H1 (cell line): ENCODE measurements at regions not wholly inside any gene's neighbourhood (a gene's known extent, or its start where the extent isn't known, plus 50 kb on each side); places are given as distances from the start of the nearest gene placed in this dataset. TPM values are rescaled to one million over a fixed set of nuclear protein-coding genes. Genes with fewer than 3 reads are reported as not detected.

ENCODE experiments used
- CTCF ChIA-PET: fragments of 300-600 bp; sonication (Branson Sonifier 250); formaldehyde crosslinking; loops from one replicate; lab custom pipeline; 2021; ENCODE audit not compliant: partially characterized antibody; lab: Charles Lee
- POLR2A ChIA-PET: fragments of 300-600 bp; sonication (Branson Sonifier 250); formaldehyde crosslinking; loops from one replicate; lab custom pipeline; 2021; ENCODE audit warnings: inconsistent platforms; ENCODE audit not compliant: partially characterized antibody; lab: Charles Lee
- DNase-seq, 2 experiments: peaks; one replicate each; pipeline versions ENCODE4 v3.0.0 to v3.0.0-alpha.2; 2010 to 2022; ENCODE audit warnings: low spot score in 2 of 2, low read depth in 1 of 2, mixed read lengths in 1 of 2
- FAIRE-seq: peaks from 2 replicates; lab custom pipeline; 2011; peaks lifted over from hg19 to GRCh38; lab: Jason Lieb, UNC
- H2AFZ ChIP-seq: 2 replicates; pipeline ENCODE4 v1.8.1; 2012; ENCODE audit warnings: low read length, inconsistent platforms
- H2AK5ac ChIP-seq: 2 replicates; pipeline ENCODE4 v1.6.1; 2013; ENCODE audit warnings: low read depth, low read length
- H2BK120ac ChIP-seq: replicated peaks from 2 replicates; pipeline ENCODE3; 2013; ENCODE audit warnings: low read depth, low read length, inconsistent platforms
- H2BK12ac ChIP-seq: 2 replicates; pipeline ENCODE4 v1.6.1; 2013; ENCODE audit warnings: low read depth, low read length
- H2BK15ac ChIP-seq: 2 replicates; pipeline ENCODE4 v1.6.1; 2013; ENCODE audit warnings: low read length
- H2BK20ac ChIP-seq: 2 replicates; pipeline ENCODE4 v1.6.1; 2013; ENCODE audit warnings: low read length
- H2BK5ac ChIP-seq: 2 replicates; pipeline ENCODE4 v1.6.1; 2013; ENCODE audit warnings: low read depth, low read length
- H3K14ac ChIP-seq: 2 replicates; pipeline ENCODE4 v1.6.1; 2013; ENCODE audit warnings: inconsistent platforms; ENCODE audit not compliant: insufficient read length
- H3K18ac ChIP-seq: 2 replicates; pipeline ENCODE4 v1.6.1; 2013; ENCODE audit warnings: low read length; ENCODE audit errors: extremely low read depth
- H3K23ac ChIP-seq: 2 replicates; pipeline ENCODE4 v1.6.1; 2013; ENCODE audit warnings: inconsistent platforms; ENCODE audit not compliant: insufficient read length
- H3K23me2 ChIP-seq: 2 replicates; pipeline ENCODE4 v1.6.1; 2013; ENCODE audit warnings: low read depth, low read length
- H3K27ac ChIP-seq: 2 replicates; pipeline ENCODE4 v1.6.1; 2011; ENCODE audit warnings: low read depth, low read length, inconsistent platforms
- H3K27me3 ChIP-seq, 4 experiments: replicated peaks in 1 of 4; 1 replicate in 1 of 4; 2 replicates in 3 of 4; pipeline versions ENCODE4 v1.6.1 to v1.8.1; 2011 to 2013; ENCODE audit warnings: low read length in 3 of 4, mild to moderate bottlenecking in 3 of 4, inconsistent platforms in 2 of 4, mixed read lengths in 2 of 4, moderate library complexity in 1 of 4; ENCODE audit not compliant: control insufficient read depth in 3 of 4, insufficient read depth in 3 of 4; ENCODE audit errors: extremely low read depth in 1 of 4
- H3K36me3 ChIP-seq, 4 experiments: 2 replicates each; pipeline versions ENCODE4 v1.6.1 to v1.8.1; 2011 to 2013; ENCODE audit warnings: mild to moderate bottlenecking in 4 of 4, low read length in 3 of 4, moderate library complexity in 2 of 4, control low read depth in 1 of 4, inconsistent platforms in 1 of 4; ENCODE audit not compliant: insufficient read depth in 4 of 4, control insufficient read depth in 2 of 4
- H3K4ac ChIP-seq: replicated peaks from 2 replicates; pipeline ENCODE3; 2013; ENCODE audit warnings: low read length, low read depth, mixed read lengths, inconsistent platforms; ENCODE audit not compliant: insufficient read length
- H3K4me1 ChIP-seq, 4 experiments: replicated peaks in 1 of 4; 1 replicate in 1 of 4; 2 replicates in 3 of 4; pipeline versions ENCODE4 v1.6.1 to v1.8.1; 2011 to 2013; ENCODE audit warnings: low read length in 3 of 4, inconsistent platforms in 2 of 4, mixed read lengths in 1 of 4; ENCODE audit not compliant: insufficient read depth in 4 of 4, control insufficient read depth in 3 of 4
- H3K4me2 ChIP-seq, 2 experiments: 2 replicates each; pipeline versions ENCODE4 v1.6.1 to v1.8.1; 2011 to 2013; ENCODE audit warnings: low read depth in 2 of 2, low read length in 2 of 2, control low read depth in 1 of 2, inconsistent platforms in 1 of 2, mild to moderate bottlenecking in 1 of 2; ENCODE audit not compliant: insufficient read depth in 1 of 2
- H3K4me3 ChIP-seq, 4 experiments: fragments of 200-600, 300-600 bp in 1 of 4; sonication (generic), shearing (Covaris generic), sonication (Bioruptor Twin) in 1 of 4; 2 replicates each; pipeline versions ENCODE4 v1.5.1 to v1.8.1; 2011 to 2016; ENCODE audit warnings: low read length in 4 of 4, low read depth in 3 of 4, control low read depth in 2 of 4, inconsistent platforms in 2 of 4, mild to moderate bottlenecking in 2 of 4, mixed read lengths in 1 of 4, moderate library complexity in 1 of 4; ENCODE audit not compliant: insufficient read depth in 2 of 4; ENCODE audit errors: extremely low read depth in 1 of 4
- H3K56ac ChIP-seq: replicated peaks from 2 replicates; pipeline ENCODE3; 2013; ENCODE audit warnings: low read depth, mild to moderate bottlenecking, mixed read lengths, low read length, inconsistent platforms; ENCODE audit not compliant: insufficient read length
- H3K79me1 ChIP-seq: 2 replicates; pipeline ENCODE4 v1.6.1; 2013; ENCODE audit warnings: low read depth, low read length, control low read depth
- H3K79me2 ChIP-seq, 2 experiments: 2 replicates each; pipeline versions ENCODE4 v1.6.1 to v1.8.1; 2012 to 2013; ENCODE audit warnings: low read length in 2 of 2, mild to moderate bottlenecking in 2 of 2, inconsistent platforms in 1 of 2; ENCODE audit not compliant: insufficient read depth in 2 of 2, control insufficient read depth in 1 of 2
- H3K9ac ChIP-seq, 4 experiments: replicated peaks in 1 of 4; 1 replicate in 1 of 4; 2 replicates in 3 of 4; pipeline versions ENCODE4 v1.6.1 to v1.8.1; 2011 to 2013; ENCODE audit warnings: low read depth in 3 of 4, low read length in 3 of 4, control low read depth in 2 of 4, mild to moderate bottlenecking in 2 of 4, moderate library complexity in 2 of 4, inconsistent platforms in 1 of 4; ENCODE audit errors: extremely low read depth in 1 of 4
- H3K9me3 ChIP-seq, 2 experiments: 2 replicates each; pipeline versions ENCODE4 v1.6.1 to v1.8.1; 2012 to 2013; ENCODE audit warnings: mild to moderate bottlenecking in 2 of 2, moderate library complexity in 2 of 2, control low read depth in 1 of 2, inconsistent platforms in 1 of 2, low read depth in 1 of 2, low read length in 1 of 2, mixed read lengths in 1 of 2; ENCODE audit not compliant: insufficient read depth in 2 of 2
- H4K20me1 ChIP-seq, 2 experiments: replicated peaks in 1 of 2; 2 replicates each; pipeline versions ENCODE3 to v1.8.1; 2011 to 2013; ENCODE audit warnings: inconsistent platforms in 2 of 2, low read length in 2 of 2, mild to moderate bottlenecking in 1 of 2; ENCODE audit not compliant: insufficient read depth in 2 of 2, control insufficient read depth in 1 of 2
- H4K5ac ChIP-seq: 2 replicates; pipeline ENCODE4 v1.6.1; 2013; ENCODE audit warnings: low read length, low read depth, mixed read lengths, inconsistent platforms; ENCODE audit not compliant: insufficient read length
- H4K8ac ChIP-seq: 2 replicates; pipeline ENCODE4 v1.8.0; 2013; ENCODE audit warnings: mild to moderate bottlenecking, moderate library complexity, low read length, inconsistent platforms; ENCODE audit not compliant: insufficient read depth; ENCODE audit errors: extremely low read depth
- H4K91ac ChIP-seq: replicated peaks from 2 replicates; pipeline ENCODE3; 2013; ENCODE audit warnings: low read length, mixed read lengths, inconsistent platforms; ENCODE audit not compliant: insufficient read length
- BACH1 ChIP-seq: IDR thresholded peaks from 2 replicates; pipeline ENCODE4 v1.6.1; 2012; ENCODE audit warnings: low read length, improper control_type of control experiment
- EGR1 ChIP-seq: IDR thresholded peaks from 2 replicates; pipeline ENCODE4 v1.6.1; 2011; ENCODE audit warnings: low read depth, low read length, borderline replicate concordance
- POU5F1 ChIP-seq: IDR thresholded peaks from 2 replicates; pipeline ENCODE4 v1.6.1; 2011; ENCODE audit warnings: low read depth, mild to moderate bottlenecking, low read length, moderate library complexity
- SIN3A ChIP-seq, 2 experiments: IDR thresholded peaks in 1 of 2; conservative IDR thresholded peaks in 1 of 2; 2 replicates each; pipeline ENCODE4 v1.6.1; 2011 to 2012; ENCODE audit warnings: low read length in 2 of 2, improper control_type of control experiment in 1 of 2, low read depth in 1 of 2, mild to moderate bottlenecking in 1 of 2
- WGBS, 2 experiments: shearing (Covaris generic) in 1 of 2; methylation state at CpG; one replicate each; pipeline versions ENCODE4 v1.1.6 to v1.1.7; 2013 to 2015; ENCODE audit warnings: low lambda C conversion rate in 2 of 2, mixed read lengths in 2 of 2, inconsistent platforms in 1 of 2, low coverage in 1 of 2, missing lambda C conversion rate in 1 of 2; ENCODE audit not compliant: insufficient replicate concordance in 2 of 2, insufficient coverage in 1 of 2, insufficient read length in 1 of 2; ENCODE audit errors: extremely low coverage in 1 of 2, missing lambda C conversion rate in 1 of 2; 5-methylcytosine and 5-hydroxymethylcytosine counted together
- microRNA-seq, 2 experiments: library from miRNA; unstranded; fragments of <30 nt; microRNA quantifications; one replicate each; pipeline versions ENCODE4 to v1.2.0, GENCODE V29; 2016 to 2020; ENCODE audit warnings: borderline microRNAs expressed in 2 of 2, borderline number of aligned reads in 2 of 2, borderline replicate concordance in 1 of 2
- small RNA-seq: library from polyadenylated mRNA; stranded (forward); fragments of <200 nt; extraction: miRNeasy Mini kit (QIAGEN cat#:217004); gene quantifications from one replicate; pipeline ENCODE3, GENCODE V24; 2013; ENCODE audit not compliant: insufficient read depth

DNA sequence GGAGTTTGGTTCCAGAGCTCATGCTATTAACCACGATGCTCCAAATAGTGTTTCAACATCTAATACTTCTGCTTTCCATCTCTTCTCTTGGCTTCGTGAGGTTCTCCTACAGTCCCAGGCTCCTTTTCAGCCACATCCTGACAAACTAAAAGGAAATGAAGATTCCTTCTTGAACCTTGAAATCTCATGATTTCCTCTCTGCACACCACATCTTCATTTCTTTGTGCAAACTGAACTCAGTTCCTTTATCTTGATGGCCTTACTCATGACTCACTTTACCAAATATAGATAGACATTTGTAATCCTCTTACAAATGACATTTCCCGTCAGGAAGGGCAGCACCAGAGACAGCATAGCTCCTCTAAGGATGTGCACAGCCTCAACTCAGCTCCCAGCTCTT, 50.0 kb upstream of the ITGA4 start:
- no peaks in the 10 kb centered on the region for H4K20me1 ChIP-seq
- no peak overlapping the region for H2BK120ac ChIP-seq
- no peak overlapping the region for H2BK5ac ChIP-seq
- H3K18ac ChIP-seq = no peak overlapping the region
- H3K4ac ChIP-seq = no peak overlapping the region
- no peak overlapping the region for H4K91ac ChIP-seq
- H2AFZ ChIP-seq = no peak overlapping the region
- H3K27me3 ChIP-seq = no peaks in the 10 kb centered on the region
- FAIRE-seq (no peak), DNase-seq (no peak)
- no peaks in the 10 kb centered on the region for H3K9me3 ChIP-seq
- ChIA-PET POLR2A (no interaction called here), CTCF (interaction anchor here (2.0 kb wide), 1 partner anchor 24 kb away, joined by 9 read pairs; no protein-coding TSS in a partner anchor)
- no peak overlapping the region for H2BK15ac ChIP-seq
- H3K79me2 ChIP-seq = no peaks in the 10 kb centered on the region
- H3K14ac ChIP-seq = no peak overlapping the region
- H3K4me3 ChIP-seq = no peak overlapping the region
- peaks cover 0 to 11% (median 7%) of the 10 kb centered on the region in 4 experiments; a peak in 5 of 7 replicates for H3K4me1 ChIP-seq
- no peaks in the 10 kb centered on the region for H3K23me2 ChIP-seq
- no peak overlapping the region for H3K56ac ChIP-seq
- H3K36me3 ChIP-seq = no peaks in the 10 kb centered on the region
- no peak overlapping the region for H4K5ac ChIP-seq
- no peak overlapping the region for H4K8ac ChIP-seq
- H3K9ac ChIP-seq = no peak overlapping the region
- H3K79me1 ChIP-seq = no peaks in the 10 kb centered on the region
- no peak overlapping the region for H2BK20ac ChIP-seq
- no peak overlapping the region for H3K27ac ChIP-seq
- H2BK12ac ChIP-seq = no peak overlapping the region
- TF ChIP-seq EGR1 = no peak
- TF ChIP-seq POU5F1 = no peak
- TF ChIP-seq BACH1 = no peak
- TF ChIP-seq SIN3A (conservative IDR thresholded peaks at IDR 0.05 in 1 of 2, IDR thresholded peaks at IDR 0.05 in 1 of 2; ENCODE audit: low read depth in 1 of 2, low read length in 2 of 2) = no peak
- H3K23ac ChIP-seq = no peak overlapping the region
- no peak overlapping the region for H2AK5ac ChIP-seq
- 93% methylated on average over 3 of the region's 3 CpGs; no CpG with 5 or more reads in 1 of the 2 experiments for WGBS, 2 experiments
- H3K4me2 ChIP-seq = no peak overlapping the region

Small RNAs in the stretch of these regions (microRNA-seq; reads per million reads assigned to microRNA genes)
- gene MIR4437 = 0 reads per million in 2 experiments

Small RNAs in the stretch of these regions (small RNA-seq; reads per million reads assigned to genes)
- not detected for gene MIR4437
